HG03108 (cell line): ENCODE measurements at regions not wholly inside any gene's neighbourhood (a gene's known extent, or its start where the extent isn't known, plus 50 kb on each side); places are given as distances from the start of the nearest gene placed in this dataset.
"Not testable (repeated sequence)": the region's sequence is repeated elsewhere in the genome, so short reads cannot be mapped to it uniquely, and the experiment has no call there.

Experiments
- ATAC-seq: cut with Tn5 transposase; IDR thresholded peaks from one replicate; pipeline ENCODE4 v1.9.1; 2021; ENCODE audit warnings: moderate library complexity; ENCODE audit not compliant: unreplicated experiment

DNA sequence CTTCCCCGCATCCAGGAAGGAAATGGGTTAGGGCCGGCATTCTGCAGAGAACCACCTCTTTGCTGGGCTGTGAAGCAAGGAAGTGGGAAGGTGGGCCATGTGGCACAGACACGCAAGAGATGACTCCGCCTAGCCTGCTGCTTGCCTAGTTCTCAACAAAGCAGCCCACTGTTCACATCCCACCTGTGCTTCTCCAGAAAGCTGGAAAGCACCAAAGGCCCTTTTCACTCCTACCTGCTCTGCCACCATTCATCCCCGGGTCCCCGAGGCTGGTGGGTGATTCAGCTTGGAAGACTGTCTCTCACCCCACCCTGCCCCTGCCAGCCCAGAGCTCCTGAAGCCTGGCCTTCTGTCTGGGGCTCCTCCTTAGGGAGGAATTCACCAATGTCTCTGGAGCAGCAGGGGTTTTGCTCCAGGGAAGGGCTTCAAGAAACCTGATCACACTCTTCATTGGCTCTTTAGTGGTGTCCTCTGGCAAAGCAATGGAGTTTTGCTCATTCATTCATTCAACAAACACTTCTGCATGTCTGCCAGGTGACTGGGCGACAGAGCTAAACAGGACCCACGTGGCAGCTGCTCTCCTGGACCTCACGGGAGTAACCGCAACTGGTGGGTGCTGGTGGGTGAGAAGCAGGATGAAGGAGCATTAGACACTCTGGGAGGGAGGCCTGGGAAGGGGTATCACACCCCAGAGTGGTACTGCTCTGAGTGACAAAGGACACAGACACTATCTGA lies 145.4 kb upstream of the TLE3 start:
- no peak for ATAC-seq

DNA sequence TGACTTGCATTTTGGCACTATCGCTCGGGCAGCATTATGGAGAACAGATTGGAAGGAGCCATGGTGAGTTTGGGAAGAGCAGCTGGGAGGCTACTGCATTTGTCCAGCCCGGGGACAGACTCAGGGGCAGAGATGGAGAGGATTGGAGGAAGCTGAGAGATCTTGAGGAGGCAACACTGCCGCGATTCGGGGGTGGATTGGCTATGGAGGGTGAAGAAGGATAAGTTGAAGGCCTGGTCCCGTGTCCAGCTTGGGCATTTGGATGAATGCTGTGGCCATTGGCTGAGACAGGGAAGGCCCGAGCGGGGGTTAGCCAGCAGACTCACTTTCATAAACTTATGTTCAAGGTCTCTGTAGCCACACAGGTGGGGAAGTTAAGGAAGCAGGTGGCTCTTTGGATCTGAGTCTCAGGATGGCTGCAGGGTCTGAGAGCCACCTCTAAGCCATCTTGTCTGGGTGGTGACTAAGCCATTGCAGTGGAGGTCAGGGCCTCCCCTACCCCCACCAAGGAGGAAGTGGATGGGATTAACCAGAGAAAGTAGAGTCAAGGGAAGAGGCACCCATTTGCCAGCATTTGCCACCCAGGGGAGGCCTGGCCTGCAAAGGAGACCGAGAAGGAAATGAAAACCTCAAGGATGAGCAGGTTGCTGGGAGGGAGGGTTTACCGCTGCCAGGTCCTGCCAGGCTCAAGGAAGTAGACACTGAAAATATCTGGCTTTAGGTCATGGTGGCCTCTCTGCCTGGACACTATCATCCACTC lies 144.0 kb upstream of the TLE3 start:
- ATAC-seq, result no peak

DNA sequence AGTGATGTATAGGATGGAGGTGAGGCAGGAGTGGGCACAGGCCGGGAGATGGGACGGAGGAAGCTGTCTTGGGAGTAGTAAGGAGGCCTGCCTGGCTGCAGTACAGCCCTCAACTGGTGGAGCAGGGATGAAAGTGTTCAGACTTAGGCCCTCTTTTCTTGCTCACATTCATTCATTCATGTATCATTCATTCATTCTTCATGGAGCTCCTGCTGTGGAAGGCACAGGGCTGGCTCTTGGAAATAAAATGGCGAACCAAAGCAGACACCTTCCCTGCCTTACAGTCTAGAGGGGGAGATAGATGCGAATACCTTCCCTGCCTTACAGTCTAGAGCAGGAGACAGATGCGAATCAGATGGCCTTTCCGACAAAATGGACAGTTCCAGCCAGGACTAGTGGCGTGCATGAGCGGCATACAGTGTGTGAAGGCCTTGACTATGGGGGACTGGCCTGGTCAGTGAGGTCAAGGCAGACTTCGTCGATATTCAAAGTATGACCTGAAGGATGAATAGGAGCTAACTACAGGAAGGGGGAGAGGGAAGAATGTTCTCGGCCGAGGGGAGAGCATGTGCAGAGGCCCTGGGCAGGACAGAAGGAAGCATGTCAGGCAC lies 143.2 kb upstream of the TLE3 start:
- ATAC-seq, result no peak

DNA sequence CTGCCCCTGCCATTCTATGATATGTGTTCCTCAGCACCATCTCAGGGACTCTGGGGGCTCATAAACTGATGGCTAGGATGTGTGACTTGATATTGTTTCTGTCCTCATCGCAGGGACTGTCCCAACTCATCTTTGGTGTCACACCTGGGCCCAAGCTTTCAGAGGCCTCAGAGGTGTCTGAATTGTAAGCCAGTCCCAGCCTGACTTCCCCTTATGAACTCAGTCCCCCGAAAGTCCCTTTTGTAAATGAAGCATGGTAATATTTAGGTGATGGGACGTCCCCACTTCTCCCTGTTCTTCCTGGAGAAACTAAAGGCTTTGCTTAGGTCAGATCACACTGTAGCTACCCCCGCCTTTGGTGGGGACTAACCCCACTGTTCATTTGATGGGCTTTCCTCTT lies 142.4 kb upstream of the TLE3 start:
- ATAC-seq, result peak; percentile 74

DNA sequence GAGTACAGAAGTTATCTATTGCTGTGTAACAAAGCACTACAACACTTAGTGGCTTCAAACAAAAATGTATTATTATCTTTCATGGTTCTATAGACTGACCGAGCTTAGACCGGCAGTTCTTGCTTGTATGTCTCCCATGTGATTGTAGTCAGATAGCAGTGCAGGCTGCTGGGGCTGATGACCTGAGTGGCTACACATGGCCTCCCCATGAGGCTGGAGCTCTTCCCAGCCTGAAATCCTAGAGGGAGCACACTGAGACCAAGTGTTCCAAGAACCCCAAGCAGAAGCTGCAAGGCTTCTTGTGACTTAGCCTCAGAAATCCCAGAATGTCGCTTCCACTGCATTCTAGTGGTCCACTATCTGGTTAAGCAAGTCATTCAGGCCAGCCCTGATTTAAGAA lies 141.2 kb upstream of the TLE3 start:
- ATAC-seq, result no peak

DNA sequence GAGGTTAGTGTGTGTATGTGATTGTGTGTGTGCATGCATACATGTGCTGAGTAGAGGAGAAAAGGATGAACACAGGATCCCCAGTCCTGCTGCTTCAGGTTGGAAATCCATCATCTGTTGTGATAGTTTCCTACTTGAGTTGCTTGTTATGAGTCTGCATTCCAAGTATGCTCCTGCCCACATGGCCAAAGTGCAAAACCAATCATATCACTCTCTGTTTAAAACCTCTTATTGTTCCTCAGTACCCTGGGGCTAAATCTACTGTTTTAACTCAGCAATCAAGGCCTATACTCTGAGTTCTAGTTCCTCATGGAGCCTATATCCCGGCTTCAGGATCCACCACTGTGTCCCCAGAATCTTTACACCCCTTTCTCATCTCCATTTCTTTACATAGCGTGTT lies 139.9 kb upstream of the TLE3 start:
- no peak for ATAC-seq

- no peak for ATAC-seq
Measured at GRCh38 chr15:70236341-70237086, 138.8 kb upstream of the TLE3 start.

- ATAC-seq, result no peak
Measured at GRCh38 chr15:70235347-70235746, 137.6 kb upstream of the TLE3 start.

DNA sequence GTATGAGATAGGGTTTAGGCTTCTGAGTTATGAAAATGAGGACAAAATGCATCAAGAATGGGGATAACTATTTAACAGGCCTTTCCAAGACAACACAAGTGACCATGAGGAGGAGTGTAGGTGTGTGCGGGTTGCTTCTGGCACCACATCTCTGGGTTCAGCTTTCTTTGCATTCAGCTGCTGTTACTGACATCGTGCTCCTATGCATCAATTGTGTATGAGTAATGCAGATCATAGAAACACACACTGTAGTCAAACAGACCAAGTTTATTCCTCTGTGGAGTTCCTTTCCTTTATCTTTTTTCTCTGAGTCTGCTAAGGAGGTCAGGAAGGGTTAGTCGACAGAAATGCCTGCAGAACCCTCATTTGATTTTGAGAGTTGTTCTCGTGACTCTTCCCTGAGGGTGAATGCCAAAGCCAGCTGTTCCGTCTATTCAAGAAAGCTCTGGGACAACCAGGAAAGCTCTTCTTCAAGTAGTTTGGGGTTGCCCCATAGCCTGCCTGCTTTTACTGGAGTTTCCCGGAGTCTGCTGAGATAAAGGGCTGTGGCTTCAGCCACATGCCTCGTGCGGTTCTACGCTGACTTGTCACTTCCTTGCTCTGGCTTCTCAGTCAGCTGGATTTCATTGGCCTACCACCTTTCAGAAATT lies 136.7 kb upstream of the TLE3 start:
- ATAC-seq, result no peak

DNA sequence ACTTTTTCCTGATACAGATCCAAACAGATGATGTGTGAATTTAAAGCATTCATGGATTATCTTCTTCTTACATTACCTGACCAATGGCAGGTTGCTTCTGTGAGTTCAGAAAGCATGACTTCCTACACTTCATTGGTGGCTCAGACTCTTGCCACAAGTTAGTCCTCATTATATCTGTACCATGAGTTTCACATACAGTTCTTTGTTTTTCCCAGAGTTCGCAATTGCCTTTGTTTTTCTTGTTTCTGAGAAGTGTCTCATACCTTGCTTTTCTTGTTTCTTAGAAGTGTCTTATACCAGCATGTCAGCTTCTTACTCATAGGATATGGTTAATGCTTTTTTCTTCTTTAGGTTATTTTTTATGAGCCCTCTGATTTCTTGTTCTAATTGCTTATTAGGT lies 133.8 kb upstream of the TLE3 start:
- ATAC-seq, result no peak

- ATAC-seq, result not testable (repeated sequence)
Measured at GRCh38 chr15:70227918-70228317, 130.2 kb upstream of the TLE3 start.

DNA sequence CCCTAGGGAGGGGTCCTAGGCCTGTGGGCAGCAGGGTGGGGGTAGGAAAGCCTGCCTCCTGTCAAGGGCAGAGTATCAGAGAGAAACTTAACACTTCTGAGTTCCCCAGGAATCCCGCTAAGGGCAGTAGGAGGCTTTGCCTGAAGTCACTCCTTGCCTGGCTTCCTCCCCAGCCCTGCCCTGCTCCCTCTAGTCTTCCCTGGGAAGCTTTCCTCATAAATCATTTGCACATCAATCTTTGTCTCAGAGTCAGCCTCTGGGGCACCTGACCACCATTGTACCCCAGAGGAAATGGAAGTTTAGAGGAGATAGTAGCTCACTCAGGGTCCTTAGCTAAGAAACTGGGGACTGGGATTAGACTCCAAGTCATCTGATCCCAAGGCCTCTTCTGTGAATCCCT lies 129.4 kb upstream of the TLE3 start:
- no peak for ATAC-seq

GRCh38 chr15:70226337-70226980 lies 128.7 kb upstream of the TLE3 start:
- no peak for ATAC-seq

- no peak for ATAC-seq
Measured at GRCh38 chr15:70225416-70225815, 127.7 kb upstream of the TLE3 start.

GRCh38 chr15:70222606-70223005 lies 124.9 kb upstream of the TLE3 start:
- ATAC-seq, result no peak

DNA sequence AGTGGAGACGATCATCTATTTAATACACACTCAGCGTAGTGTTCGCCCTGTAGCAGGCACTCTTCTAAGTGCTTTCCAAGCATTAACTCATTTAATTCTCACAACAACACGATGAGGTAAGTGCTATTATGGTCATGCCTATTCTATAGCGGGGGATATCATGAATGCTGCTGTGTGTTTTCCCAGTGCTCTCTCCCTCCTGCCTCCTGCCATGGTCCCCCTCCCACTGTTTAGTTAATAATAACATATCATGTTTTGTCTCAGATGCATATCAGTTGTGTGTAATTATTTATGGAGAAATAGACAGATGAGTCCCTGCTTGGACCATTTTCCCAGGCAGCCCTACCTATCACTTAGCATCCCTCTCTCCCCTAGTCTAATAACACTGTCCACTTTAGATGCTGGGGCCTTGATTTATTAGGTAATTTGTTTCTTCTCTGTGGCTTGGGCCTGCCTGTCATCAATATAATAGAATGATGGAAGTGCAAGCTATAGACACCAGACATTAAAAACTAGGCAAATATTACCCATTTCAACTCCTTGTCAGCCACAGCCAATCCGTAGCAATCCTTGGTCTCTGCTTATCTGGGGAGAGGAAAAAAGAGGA lies 122.9 kb upstream of the TLE3 start:
- ATAC-seq, result no peak

DNA sequence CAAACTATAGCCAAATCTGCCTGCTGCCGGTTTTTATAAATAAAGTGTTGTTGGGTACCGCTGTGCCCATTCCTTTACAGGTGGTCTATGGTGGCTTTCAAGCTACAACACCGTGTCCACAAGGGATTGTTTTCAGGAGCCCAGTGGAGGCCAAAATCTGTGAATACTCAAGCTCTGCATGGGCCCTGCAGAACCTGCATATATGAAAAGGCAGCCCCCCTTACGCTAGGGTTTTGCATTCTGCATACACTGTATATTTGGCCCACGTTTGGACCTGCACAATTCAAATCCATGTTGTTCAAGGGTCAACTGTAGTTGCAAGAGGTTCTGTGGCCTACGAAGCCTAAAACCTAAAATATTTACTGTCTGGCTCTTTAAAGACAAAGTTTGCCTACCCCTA lies 122.2 kb upstream of the TLE3 start:
- no peak for ATAC-seq

- ATAC-seq, result no peak
Measured at GRCh38 chr15:70219256-70219895, 121.7 kb upstream of the TLE3 start.
